Renal cortical epithelial cell (primary cell): ENCODE measurements at regions not wholly inside any gene's neighbourhood (a gene's known extent, or its start where the extent isn't known, plus 50 kb on each side); places are given as distances from the start of the nearest gene placed in this dataset.

Source experiments
- DNase-seq: peaks from one replicate; pipeline ENCODE4 v3.0.0-alpha.2; 2011; ENCODE audit warnings: low read depth

DNA sequence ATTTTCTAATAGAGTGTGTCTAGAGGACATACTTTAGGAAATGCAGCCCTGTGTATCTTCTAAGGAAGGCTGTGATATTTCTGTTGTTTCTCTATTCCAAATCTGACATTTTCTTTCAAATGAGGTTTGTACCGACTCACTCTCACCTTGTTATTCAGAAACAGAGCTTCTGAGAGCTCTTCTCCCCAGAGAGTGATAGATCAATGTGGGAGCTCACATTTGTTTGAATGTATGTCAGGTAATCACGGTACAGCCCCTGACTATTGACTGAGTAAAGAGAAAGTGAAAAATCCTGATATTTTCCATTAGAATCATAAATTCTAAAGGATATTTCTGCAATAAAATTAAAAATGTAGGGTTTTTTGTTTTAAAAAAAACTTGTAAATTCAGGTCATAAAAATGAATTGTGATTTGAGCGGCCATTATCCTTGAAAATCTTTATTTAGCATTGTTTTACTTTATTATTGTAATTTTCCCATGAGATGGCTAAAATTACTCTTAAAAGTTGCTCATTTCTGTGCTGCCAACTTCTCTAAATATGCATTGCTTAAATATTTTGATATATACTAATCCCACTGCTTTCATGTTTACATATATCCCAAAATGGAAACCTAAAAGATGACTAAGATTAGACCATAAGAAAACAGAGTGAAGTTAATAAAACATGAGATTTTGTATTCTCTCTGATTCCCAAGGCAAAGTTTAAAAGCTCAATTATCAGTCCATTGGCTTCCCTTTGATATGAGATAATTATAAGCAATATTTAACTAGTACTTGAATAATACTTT lies 1226.8 kb upstream of the CITED2 start:
- DNase-seq, result no peak

DNA sequence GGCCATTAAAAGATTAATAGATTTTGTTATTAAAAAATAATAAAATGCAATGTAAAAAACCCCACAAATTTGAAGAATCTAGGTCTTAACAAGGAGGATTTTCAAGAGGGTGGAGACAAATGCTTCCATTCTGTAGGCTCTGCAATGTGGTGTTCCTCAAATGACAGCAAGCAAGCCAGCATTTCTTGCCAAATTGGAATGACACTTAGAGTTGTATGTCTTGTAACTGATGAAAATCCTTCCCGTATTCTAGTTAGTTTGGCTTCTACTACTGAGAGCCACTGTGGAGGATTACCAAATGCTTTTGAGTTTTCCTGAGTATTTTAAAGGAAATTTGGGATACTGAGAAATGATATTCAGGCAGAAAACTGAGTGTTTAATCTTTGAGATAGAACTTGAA lies 1225.5 kb upstream of the CITED2 start:
- no peak for DNase-seq

DNA sequence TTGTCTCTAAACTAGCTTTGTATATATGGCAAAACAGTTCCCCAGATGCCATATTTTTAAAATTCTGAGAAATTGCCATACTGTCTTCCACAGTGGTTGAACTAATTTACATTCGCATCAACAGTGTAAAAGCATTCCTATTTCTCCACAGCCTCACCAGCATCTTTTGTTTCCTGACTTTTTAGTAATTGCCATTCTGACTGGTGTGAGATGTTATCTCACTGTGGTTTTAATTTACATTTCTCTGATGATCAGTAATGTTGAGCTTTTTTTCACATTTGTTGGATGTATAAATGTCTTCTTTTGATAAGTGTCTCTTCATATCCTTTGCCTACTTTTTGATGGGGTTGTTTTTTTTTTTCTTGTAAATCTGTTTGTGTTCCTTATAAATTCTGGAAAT lies 1222.7 kb upstream of the CITED2 start:
- DNase-seq, result no peak

DNA sequence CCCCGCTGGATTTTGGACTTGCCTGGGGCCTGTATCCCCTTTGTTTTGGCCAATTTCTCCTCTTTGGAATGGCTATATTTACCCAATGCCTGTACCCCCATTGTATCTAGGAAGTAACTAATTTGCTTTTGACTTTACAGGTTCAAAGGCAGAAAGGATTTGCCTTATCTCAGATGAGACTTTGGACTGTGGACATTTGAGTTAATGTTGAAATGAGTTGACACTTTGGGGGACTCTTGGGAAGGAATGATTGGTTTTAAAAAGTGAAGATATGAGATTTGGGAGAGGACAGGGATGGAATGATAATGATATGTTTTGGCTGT lies 1220.3 kb upstream of the CITED2 start:
- DNase-seq, result no peak

DNA sequence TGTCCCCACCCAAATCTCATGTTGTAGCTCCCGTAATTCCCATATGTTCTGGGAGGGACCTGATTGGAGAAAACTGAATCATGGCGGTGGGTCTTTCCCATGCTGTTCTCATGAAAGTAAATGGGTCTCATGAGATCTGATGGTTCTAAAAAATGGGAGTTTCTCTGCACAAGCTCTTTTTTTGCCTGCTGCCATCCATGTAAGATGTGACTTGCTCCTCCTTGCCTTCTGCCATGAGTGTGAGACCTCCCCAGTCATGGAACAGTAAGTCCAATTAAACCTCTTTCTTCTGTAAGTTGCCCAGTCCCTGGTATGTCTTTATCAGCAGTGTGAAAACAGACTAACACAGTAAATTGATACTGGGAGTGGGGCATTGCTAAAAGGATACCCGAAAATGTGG lies 1218.4 kb upstream of the CITED2 start:
- DNase-seq, result no peak

DNA sequence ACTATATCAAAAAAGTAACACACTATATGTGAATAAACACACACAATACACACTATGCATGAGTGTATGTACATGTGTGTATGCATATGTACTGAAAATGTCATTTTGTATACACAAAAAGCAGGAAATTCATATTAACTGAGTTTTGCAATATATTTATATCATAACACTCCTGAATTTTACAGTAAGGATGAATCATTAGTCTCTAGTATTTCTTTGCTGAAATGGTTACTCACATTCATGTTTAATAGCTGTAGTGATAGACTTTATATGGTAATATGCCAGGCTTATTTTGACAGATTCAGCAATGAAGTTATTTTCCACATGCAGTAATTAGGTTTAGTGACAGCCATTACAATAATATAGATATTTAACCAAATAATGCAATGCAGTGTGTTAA lies 1216.2 kb upstream of the CITED2 start:
- no peak for DNase-seq

DNA sequence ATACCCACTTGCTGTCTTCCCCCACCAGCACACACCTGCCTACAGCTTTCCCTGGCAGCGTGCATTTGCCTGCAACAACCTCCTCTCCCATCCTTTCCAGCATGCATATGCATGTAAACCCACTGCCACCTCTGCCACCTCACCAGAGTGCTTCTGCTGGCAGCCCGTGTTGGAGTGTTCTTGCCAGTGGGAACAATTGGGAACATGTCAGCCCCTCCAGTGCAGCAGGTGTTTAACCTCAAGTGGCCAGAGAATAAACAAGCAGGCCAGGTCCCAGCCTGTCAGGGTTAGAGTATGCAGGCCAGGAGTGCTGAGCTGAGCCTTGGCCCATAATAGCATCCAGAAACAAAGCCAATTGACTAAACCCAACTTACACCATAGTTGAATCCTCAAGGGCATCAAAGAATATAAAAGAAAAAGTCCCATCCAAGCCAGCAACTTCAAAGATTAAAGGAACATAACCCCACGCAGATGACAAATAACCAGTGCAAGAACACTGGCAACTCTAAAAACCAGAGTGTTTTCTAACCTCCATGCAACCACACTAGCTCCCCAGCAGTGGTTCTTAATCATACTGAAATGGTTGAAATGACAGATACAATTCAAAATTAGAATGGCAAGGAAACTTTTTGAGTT lies 1212.1 kb upstream of the CITED2 start:
- no peak for DNase-seq

DNA sequence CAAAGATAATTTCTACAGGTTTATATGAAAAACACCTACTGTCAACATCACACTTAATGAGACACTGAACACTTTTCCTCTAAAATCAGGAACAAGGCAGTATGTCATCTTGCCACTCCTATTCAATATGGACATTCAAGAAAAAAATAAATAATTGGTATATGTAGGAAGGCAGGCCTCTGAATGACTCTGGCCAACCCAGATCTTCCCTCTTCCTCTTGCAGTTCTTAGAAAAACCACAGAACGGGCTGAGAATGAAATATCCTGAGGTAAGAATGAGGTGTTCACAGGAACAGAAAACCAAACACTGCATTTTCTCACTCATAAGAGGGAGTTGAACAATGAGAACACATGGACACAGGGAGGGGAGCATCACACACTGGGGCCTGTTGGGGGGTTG lies 1207.2 kb upstream of the CITED2 start:
- no peak for DNase-seq

DNA sequence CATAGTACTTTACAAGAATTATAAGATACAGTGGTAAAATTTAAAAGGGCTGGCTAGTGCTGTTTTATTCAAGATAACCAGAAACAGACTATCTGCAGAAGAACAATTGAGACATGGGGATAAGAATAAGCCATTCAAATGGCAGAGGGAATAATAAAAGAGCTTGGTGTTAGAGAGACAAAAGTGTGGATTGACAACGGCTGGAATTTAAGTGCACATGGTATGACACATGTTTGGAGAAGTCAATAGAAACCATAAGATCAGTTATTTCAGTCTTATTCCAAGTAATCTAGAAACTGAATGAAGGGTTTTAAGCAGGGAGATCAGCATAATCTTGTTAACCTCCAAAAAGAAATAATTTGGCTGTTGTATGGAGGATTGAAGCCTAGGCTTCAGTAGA lies 1205.5 kb upstream of the CITED2 start:
- no peak for DNase-seq

DNA sequence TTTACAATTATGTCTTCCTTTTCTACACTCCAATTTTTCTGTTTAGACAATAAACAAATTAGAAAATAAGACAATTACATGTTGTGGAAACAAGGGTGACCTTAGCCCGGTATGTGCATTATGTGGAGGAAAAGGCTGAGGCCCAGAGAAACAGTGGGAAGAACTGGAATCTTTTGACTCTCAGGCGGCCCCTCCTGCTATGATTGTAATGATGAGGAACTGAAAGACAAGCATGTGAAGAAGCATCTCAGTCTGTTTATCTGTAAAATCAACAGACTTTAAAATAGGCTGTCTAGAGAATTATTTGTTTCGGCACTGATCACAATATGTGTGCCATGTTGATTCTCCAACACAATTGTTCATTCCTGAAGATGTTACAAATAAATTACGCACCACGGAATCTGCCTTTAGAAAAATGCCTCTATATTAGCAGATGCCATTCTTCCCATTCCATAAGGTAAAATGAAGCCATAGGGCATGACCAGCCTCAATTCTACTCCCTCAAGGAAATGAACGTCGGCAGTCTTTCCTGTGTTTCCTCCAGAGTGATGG lies 1201.6 kb upstream of the CITED2 start:
- DNase-seq, result no peak

DNA sequence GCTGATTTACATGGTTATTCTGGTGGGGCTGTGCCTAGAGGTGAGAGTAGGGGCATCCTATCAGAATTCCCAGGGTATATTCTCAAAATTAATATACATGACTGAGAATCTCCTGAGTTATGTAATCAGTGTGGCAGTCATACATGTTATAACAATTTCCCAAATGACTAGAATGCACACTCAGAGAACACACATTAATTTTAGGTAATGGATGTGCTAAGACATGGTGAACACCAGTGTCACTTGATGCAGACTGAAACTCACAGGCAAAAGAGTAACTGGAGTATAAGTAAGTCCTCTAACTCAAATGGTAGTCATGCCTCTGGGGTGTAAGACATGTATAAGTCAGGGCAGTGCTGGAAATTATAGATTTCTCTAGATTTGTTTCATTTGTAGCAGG lies 1198.4 kb upstream of the CITED2 start:
- DNase-seq, result no peak

DNA sequence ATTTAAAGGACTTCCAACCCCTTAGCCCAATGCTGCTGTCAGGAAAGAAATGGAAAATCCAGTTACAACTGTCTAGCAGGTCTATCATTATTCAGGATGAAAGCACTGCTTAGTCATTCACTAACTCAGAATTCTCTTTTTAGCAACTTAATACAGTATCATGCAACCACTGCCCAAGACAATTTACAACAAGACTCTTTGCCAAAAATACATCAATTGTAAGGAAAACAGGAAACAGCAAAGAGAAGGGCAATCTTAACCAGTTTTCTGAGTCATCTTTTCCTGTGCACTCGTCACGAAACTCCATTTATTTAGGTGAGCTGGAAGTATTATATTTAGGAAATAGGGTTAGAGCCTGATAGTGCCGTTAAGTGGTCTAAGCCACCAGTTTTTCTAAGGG lies 1197.7 kb upstream of the CITED2 start:
- DNase-seq, result peak; percentile 74

DNA sequence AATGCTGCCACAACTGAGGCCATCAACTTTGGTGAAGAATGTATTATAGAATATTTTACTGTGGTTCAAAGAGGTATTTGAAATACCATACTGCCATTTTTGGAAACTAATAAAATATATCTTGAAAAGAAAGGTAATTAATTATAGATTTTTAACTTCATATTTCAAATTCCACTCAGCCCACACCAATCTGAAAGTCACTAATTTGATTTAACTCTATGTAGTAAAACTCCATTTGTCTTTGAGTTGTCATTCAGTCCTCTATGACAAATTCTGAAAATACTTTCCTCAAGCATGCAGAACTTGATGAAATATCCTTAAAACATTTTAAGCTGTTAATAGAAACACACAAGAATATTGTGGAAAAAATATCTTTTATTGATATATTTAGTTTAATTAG lies 1196.7 kb upstream of the CITED2 start:
- DNase-seq, result no peak

DNA sequence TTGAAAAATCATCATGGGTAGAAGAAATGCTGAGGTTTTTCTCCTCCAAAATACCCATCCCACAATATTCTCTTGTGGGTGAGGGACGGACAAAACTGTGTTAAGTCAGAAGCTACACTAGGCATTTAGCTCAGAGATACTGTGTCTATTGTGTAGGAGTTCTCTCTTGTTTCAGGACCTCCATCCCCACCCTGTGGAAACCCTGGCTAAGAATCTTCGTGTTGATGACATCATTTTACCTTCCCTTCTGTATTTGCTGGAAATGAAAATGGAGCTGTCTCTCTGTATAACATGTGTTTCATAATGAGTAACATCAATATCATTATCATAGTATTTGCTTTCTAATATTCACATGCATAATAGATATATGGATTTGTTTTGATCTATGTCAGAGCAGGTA lies 1193.0 kb upstream of the CITED2 start:
- no peak for DNase-seq

DNA sequence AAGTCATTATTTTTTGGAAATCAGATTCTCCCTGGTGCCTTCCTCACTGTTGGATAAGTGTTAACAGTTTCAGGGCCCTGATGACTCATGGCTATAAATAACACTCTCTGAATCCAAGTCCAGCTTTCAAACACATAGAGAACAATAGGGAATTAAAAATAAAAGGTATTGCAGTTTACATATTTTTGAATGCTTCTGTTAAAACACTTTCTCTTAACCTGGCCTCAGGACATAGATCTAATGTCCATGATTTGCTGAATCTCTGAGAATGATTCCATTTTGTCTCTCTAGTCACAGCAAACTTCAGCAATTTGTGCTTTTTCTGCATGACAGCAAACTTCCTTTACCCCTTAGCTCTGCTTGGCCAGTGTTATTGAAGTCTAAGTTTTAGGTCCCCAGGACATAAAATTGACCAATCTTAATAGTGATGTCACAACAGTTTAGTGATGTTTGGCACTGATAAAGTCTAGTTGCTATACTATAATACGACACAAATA lies 1192.4 kb upstream of the CITED2 start:
- DNase-seq, result peak; percentile 74

DNA sequence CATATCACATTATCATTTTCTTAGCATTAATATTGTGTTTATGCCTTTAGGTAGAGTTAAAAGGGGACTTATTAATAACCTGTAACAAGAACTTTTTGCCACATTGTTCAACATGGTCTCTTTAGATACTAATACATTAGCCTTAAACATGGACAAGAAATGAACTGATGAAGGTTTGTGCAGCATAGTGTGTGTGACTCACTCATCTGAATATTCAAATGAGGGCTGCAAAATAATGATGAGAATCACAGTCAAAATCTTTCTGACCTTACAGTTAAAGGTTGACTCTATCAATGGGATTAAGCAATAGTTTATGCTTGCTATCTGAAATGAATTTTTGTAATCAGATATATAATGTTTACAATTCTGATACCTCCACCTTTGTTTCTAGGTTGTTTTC lies 1189.3 kb upstream of the CITED2 start:
- no peak for DNase-seq

DNA sequence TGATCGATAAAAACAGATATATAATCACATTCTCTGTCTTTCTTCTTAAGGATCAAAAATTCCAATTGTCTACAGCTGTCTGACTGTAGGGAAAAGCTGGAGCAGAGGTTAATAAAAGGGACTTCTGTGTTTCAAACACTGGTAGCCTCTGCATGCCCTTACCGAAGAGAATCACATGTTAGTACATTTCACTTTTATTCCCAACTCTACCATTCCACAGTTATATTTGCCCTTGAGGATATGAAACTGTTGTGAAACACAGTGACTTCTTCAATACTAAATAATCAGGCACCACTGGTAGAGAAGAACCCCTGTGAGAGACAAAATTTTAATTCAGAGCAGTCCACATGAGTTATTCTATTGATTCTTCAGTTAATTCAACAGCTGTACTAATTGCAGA lies 1187.3 kb upstream of the CITED2 start:
- DNase-seq, result no peak

DNA sequence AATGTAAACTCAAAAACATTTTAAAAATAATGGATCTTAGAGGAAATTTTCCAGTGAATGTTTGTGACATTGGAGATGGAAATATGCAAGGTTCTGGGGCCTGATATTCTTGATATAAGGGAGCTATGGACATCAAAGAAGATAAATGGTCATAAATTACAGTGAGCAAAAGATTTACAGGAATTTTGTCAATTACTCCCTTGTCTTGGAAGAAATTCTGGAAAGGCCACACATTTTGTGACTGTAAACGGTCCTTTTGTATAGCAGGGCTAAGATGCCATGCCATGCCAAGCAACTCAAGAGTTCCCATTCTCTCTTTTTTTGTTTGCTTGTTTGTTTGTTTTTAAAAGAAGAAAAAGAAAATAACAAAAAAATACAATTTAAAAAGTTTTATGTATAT lies 1186.2 kb upstream of the CITED2 start:
- no peak for DNase-seq

DNA sequence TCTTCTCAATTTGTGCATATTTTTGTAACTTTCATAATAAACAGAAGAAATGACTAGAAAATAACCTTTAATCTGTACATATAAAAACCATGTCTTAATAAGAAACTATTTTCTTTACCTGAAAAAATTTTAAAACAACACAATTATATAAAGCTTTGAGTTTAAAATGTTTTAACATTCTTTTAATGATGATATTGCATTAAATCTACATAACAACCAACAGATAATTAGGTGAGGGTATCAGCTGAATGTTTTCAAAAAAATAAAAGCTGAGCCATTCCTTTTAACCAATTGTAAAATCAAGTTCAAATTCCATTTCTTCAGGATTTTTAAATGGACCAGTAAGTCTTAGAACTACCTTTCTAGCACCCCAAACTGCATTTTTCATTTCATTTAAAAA lies 1185.0 kb upstream of the CITED2 start:
- no peak for DNase-seq

DNA sequence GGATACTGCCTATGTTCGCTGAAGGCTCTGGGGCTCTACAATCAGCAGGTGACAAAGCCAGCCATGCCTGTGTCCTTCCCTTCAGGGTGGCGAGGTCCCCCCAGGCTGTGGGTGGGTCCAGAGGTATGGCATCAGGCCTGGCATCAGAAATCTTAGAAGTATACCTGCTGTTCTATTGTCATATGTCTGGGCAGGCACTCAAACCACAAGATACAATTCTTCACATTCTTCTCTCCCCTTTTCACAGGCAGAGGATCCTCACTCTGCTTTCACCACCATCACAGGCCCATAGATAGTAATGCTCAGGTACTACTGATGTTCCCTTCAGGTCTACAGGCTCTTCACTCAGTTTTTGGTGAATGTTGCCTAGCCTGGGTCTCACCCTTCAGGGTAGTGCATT lies 1180.0 kb upstream of the CITED2 start:
- DNase-seq, result peak; percentile 42

DNA sequence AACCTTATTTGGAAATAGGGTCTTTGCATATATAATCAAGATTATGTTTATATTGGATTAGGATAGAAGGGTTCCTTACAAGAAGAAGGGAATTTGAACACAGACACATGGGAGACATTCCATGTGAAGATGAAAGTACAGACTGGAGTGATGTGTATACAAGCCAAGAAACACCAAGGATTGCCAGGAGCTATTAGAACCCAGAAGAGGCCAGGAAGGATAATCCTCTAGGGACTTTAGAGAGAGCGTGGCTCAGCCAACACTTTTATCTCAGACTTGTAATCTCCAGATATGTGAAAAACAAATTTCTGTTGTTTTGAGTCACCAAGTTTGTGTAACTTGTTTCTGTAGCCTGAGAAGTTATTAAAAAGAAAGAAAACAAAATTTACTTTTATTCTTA lies 1173.9 kb upstream of the CITED2 start:
- no peak for DNase-seq

DNA sequence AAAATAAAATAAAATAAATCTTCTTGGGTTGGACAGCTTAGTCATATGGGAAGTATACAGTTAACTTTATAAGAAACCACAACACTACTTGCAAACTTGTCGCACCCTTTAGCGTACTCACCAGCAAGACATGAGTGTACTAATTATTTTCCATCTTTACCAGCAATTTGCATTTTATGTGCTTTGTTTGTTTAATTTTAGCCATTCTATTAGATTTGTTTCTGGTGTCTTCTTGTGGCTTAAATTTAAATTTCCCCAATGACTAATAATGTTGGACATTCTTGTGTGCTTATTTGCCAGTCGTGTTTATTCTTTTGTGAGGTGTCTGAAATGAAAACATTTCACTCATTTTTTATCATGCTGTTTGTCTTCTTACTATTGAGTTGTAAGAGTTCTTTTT lies 1172.2 kb upstream of the CITED2 start:
- peak; percentile 32 for DNase-seq

DNA sequence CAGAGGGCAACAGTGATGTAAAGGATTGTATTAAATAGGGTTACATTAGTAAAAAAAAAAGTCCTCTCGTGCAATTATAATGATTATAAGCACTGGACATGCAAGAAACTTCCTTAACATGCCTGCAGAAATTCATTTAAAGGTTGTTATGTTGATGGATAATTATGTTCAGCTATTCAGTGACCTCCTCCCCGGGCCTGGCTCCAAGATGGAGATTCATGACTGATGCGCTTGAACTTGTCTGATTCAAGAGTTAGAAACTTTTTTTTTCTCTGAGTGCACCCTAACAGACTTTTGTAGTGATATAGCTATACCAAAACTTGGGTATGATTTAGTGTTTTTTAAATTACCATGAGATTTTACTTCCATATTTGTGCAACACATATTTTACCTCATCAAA lies 1170.0 kb upstream of the CITED2 start:
- DNase-seq, result no peak

DNA sequence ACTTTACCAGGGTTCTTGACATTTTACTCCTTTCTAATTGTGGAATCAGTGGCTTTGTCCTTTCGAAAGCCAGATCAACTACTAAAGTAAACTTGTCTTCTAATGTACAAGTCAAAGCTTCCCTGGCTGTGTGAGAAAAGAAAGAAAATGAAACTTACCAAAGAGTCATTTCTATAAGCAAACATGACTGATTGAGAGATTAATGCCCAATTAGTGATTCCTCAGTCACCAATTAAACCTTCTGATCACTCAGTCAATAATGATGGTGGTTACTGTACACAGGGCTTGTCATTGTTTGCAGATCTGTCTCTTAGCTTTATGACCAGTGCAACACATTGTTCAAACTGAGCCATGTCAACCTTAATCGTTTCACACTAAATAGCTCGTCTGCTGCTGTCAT lies 1168.4 kb upstream of the CITED2 start:
- no peak for DNase-seq
